H1 (cell line): ENCODE measurements at regions not wholly inside any gene's neighbourhood (a gene's known extent, or its start where the extent isn't known, plus 50 kb on each side); places are given as distances from the start of the nearest gene placed in this dataset.

Source experiments
- CTCF ChIA-PET: fragments of 300-600 bp; sonication (Branson Sonifier 250); formaldehyde crosslinking; loops from one replicate; lab custom pipeline; 2021; ENCODE audit not compliant: partially characterized antibody; lab: Charles Lee
- POLR2A ChIA-PET: fragments of 300-600 bp; sonication (Branson Sonifier 250); formaldehyde crosslinking; loops from one replicate; lab custom pipeline; 2021; ENCODE audit warnings: inconsistent platforms; ENCODE audit not compliant: partially characterized antibody; lab: Charles Lee
- DNase-seq, 2 experiments: peaks; one replicate each; pipeline versions ENCODE4 v3.0.0 to v3.0.0-alpha.2; 2010 to 2022; ENCODE audit warnings: low spot score in 2 of 2, low read depth in 1 of 2, mixed read lengths in 1 of 2
- FAIRE-seq: peaks from 2 replicates; lab custom pipeline; 2011; peaks lifted over from hg19 to GRCh38; lab: Jason Lieb, UNC
- H2AFZ ChIP-seq: 2 replicates; pipeline ENCODE4 v1.8.1; 2012; ENCODE audit warnings: low read length, inconsistent platforms
- H2AK5ac ChIP-seq: 2 replicates; pipeline ENCODE4 v1.6.1; 2013; ENCODE audit warnings: low read depth, low read length
- H2BK120ac ChIP-seq: replicated peaks from 2 replicates; pipeline ENCODE3; 2013; ENCODE audit warnings: low read depth, low read length, inconsistent platforms
- H2BK12ac ChIP-seq: 2 replicates; pipeline ENCODE4 v1.6.1; 2013; ENCODE audit warnings: low read depth, low read length
- H2BK15ac ChIP-seq: 2 replicates; pipeline ENCODE4 v1.6.1; 2013; ENCODE audit warnings: low read length
- H2BK20ac ChIP-seq: 2 replicates; pipeline ENCODE4 v1.6.1; 2013; ENCODE audit warnings: low read length
- H2BK5ac ChIP-seq: 2 replicates; pipeline ENCODE4 v1.6.1; 2013; ENCODE audit warnings: low read depth, low read length
- H3K14ac ChIP-seq: 2 replicates; pipeline ENCODE4 v1.6.1; 2013; ENCODE audit warnings: inconsistent platforms; ENCODE audit not compliant: insufficient read length
- H3K18ac ChIP-seq: 2 replicates; pipeline ENCODE4 v1.6.1; 2013; ENCODE audit warnings: low read length; ENCODE audit errors: extremely low read depth
- H3K23ac ChIP-seq: 2 replicates; pipeline ENCODE4 v1.6.1; 2013; ENCODE audit warnings: inconsistent platforms; ENCODE audit not compliant: insufficient read length
- H3K23me2 ChIP-seq: 2 replicates; pipeline ENCODE4 v1.6.1; 2013; ENCODE audit warnings: low read depth, low read length
- H3K27ac ChIP-seq: 2 replicates; pipeline ENCODE4 v1.6.1; 2011; ENCODE audit warnings: low read depth, low read length, inconsistent platforms
- H3K27me3 ChIP-seq, 4 experiments: replicated peaks in 1 of 4; 1 replicate in 1 of 4; 2 replicates in 3 of 4; pipeline versions ENCODE4 v1.6.1 to v1.8.1; 2011 to 2013; ENCODE audit warnings: low read length in 3 of 4, mild to moderate bottlenecking in 3 of 4, inconsistent platforms in 2 of 4, mixed read lengths in 2 of 4, moderate library complexity in 1 of 4; ENCODE audit not compliant: control insufficient read depth in 3 of 4, insufficient read depth in 3 of 4; ENCODE audit errors: extremely low read depth in 1 of 4
- H3K36me3 ChIP-seq, 4 experiments: 2 replicates each; pipeline versions ENCODE4 v1.6.1 to v1.8.1; 2011 to 2013; ENCODE audit warnings: mild to moderate bottlenecking in 4 of 4, low read length in 3 of 4, moderate library complexity in 2 of 4, control low read depth in 1 of 4, inconsistent platforms in 1 of 4; ENCODE audit not compliant: insufficient read depth in 4 of 4, control insufficient read depth in 2 of 4
- H3K4ac ChIP-seq: replicated peaks from 2 replicates; pipeline ENCODE3; 2013; ENCODE audit warnings: low read length, low read depth, mixed read lengths, inconsistent platforms; ENCODE audit not compliant: insufficient read length
- H3K4me1 ChIP-seq, 4 experiments: replicated peaks in 1 of 4; 1 replicate in 1 of 4; 2 replicates in 3 of 4; pipeline versions ENCODE4 v1.6.1 to v1.8.1; 2011 to 2013; ENCODE audit warnings: low read length in 3 of 4, inconsistent platforms in 2 of 4, mixed read lengths in 1 of 4; ENCODE audit not compliant: insufficient read depth in 4 of 4, control insufficient read depth in 3 of 4
- H3K4me2 ChIP-seq, 2 experiments: 2 replicates each; pipeline versions ENCODE4 v1.6.1 to v1.8.1; 2011 to 2013; ENCODE audit warnings: low read depth in 2 of 2, low read length in 2 of 2, control low read depth in 1 of 2, inconsistent platforms in 1 of 2, mild to moderate bottlenecking in 1 of 2; ENCODE audit not compliant: insufficient read depth in 1 of 2
- H3K4me3 ChIP-seq, 4 experiments: fragments of 200-600, 300-600 bp in 1 of 4; sonication (generic), shearing (Covaris generic), sonication (Bioruptor Twin) in 1 of 4; 2 replicates each; pipeline versions ENCODE4 v1.5.1 to v1.8.1; 2011 to 2016; ENCODE audit warnings: low read length in 4 of 4, low read depth in 3 of 4, control low read depth in 2 of 4, inconsistent platforms in 2 of 4, mild to moderate bottlenecking in 2 of 4, mixed read lengths in 1 of 4, moderate library complexity in 1 of 4; ENCODE audit not compliant: insufficient read depth in 2 of 4; ENCODE audit errors: extremely low read depth in 1 of 4
- H3K56ac ChIP-seq: replicated peaks from 2 replicates; pipeline ENCODE3; 2013; ENCODE audit warnings: low read depth, mild to moderate bottlenecking, mixed read lengths, low read length, inconsistent platforms; ENCODE audit not compliant: insufficient read length
- H3K79me1 ChIP-seq: 2 replicates; pipeline ENCODE4 v1.6.1; 2013; ENCODE audit warnings: low read depth, low read length, control low read depth
- H3K79me2 ChIP-seq, 2 experiments: 2 replicates each; pipeline versions ENCODE4 v1.6.1 to v1.8.1; 2012 to 2013; ENCODE audit warnings: low read length in 2 of 2, mild to moderate bottlenecking in 2 of 2, inconsistent platforms in 1 of 2; ENCODE audit not compliant: insufficient read depth in 2 of 2, control insufficient read depth in 1 of 2
- H3K9ac ChIP-seq, 4 experiments: replicated peaks in 1 of 4; 1 replicate in 1 of 4; 2 replicates in 3 of 4; pipeline versions ENCODE4 v1.6.1 to v1.8.1; 2011 to 2013; ENCODE audit warnings: low read depth in 3 of 4, low read length in 3 of 4, control low read depth in 2 of 4, mild to moderate bottlenecking in 2 of 4, moderate library complexity in 2 of 4, inconsistent platforms in 1 of 4; ENCODE audit errors: extremely low read depth in 1 of 4
- H3K9me3 ChIP-seq, 2 experiments: 2 replicates each; pipeline versions ENCODE4 v1.6.1 to v1.8.1; 2012 to 2013; ENCODE audit warnings: mild to moderate bottlenecking in 2 of 2, moderate library complexity in 2 of 2, control low read depth in 1 of 2, inconsistent platforms in 1 of 2, low read depth in 1 of 2, low read length in 1 of 2, mixed read lengths in 1 of 2; ENCODE audit not compliant: insufficient read depth in 2 of 2
- H4K20me1 ChIP-seq, 2 experiments: replicated peaks in 1 of 2; 2 replicates each; pipeline versions ENCODE3 to v1.8.1; 2011 to 2013; ENCODE audit warnings: inconsistent platforms in 2 of 2, low read length in 2 of 2, mild to moderate bottlenecking in 1 of 2; ENCODE audit not compliant: insufficient read depth in 2 of 2, control insufficient read depth in 1 of 2
- H4K5ac ChIP-seq: 2 replicates; pipeline ENCODE4 v1.6.1; 2013; ENCODE audit warnings: low read length, low read depth, mixed read lengths, inconsistent platforms; ENCODE audit not compliant: insufficient read length
- H4K8ac ChIP-seq: 2 replicates; pipeline ENCODE4 v1.8.0; 2013; ENCODE audit warnings: mild to moderate bottlenecking, moderate library complexity, low read length, inconsistent platforms; ENCODE audit not compliant: insufficient read depth; ENCODE audit errors: extremely low read depth
- H4K91ac ChIP-seq: replicated peaks from 2 replicates; pipeline ENCODE3; 2013; ENCODE audit warnings: low read length, mixed read lengths, inconsistent platforms; ENCODE audit not compliant: insufficient read length
- CBX8 ChIP-seq: fragments of 300-800, 300-1000 bp; sonication (generic); IDR thresholded peaks from 2 replicates; pipeline ENCODE4 v1.7.1; 2016; ENCODE audit warnings: low read depth, low read length, borderline replicate concordance
- E2F6 ChIP-seq: IDR thresholded peaks from 2 replicates; pipeline ENCODE4 v1.6.1; 2012; ENCODE audit warnings: inconsistent platforms
- EP300 ChIP-seq, 2 experiments: IDR thresholded peaks; 1 replicate in 1 of 2; 2 replicates in 1 of 2; pipeline ENCODE4 v1.6.1; 2011 to 2012; ENCODE audit warnings: low read depth in 2 of 2, low read length in 2 of 2, mild to moderate bottlenecking in 2 of 2, borderline replicate concordance in 1 of 2, inconsistent platforms in 1 of 2, moderate library complexity in 1 of 2
- HDAC2 ChIP-seq, 2 experiments: fragments of 300-600 bp in 1 of 2; sonication (generic) in 1 of 2; IDR thresholded peaks; 2 replicates each; pipeline ENCODE4 v1.6.1; 2011 to 2012; ENCODE audit warnings: low read depth in 2 of 2, low read length in 2 of 2, mild to moderate bottlenecking in 2 of 2, moderate library complexity in 2 of 2, borderline replicate concordance in 1 of 2, inconsistent platforms in 1 of 2
- KDM4A ChIP-seq: IDR thresholded peaks from one replicate; pipeline ENCODE4 v1.7.1; 2012; ENCODE audit warnings: low read depth, mild to moderate bottlenecking, moderate library complexity, low read length, inconsistent platforms; ENCODE audit not compliant: severe bottlenecking
- MAFK ChIP-seq: IDR thresholded peaks from 2 replicates; pipeline ENCODE4 v1.6.1; 2012; ENCODE audit warnings: low read depth, mild to moderate bottlenecking, improper control_type of control experiment, low read length
- POLR2A ChIP-seq, 2 experiments: IDR thresholded peaks; 1 replicate in 1 of 2; 2 replicates in 1 of 2; pipeline ENCODE4 v1.6.1; 2011; ENCODE audit warnings: low read depth in 2 of 2, low read length in 2 of 2, mild to moderate bottlenecking in 2 of 2; ENCODE audit errors: control extremely low read depth in 1 of 2
- RAD21 ChIP-seq, 2 experiments: IDR thresholded peaks in 1 of 2; conservative IDR thresholded peaks in 1 of 2; 2 replicates each; pipeline ENCODE4 v1.6.1; 2011; ENCODE audit warnings: low read depth in 2 of 2, low read length in 2 of 2, improper control_type of control experiment in 1 of 2, inconsistent platforms in 1 of 2, mild to moderate bottlenecking in 1 of 2, moderate library complexity in 1 of 2
- SUZ12 ChIP-seq: fragments of 200-600 bp; sonication (generic); IDR thresholded peaks from 2 replicates; pipeline ENCODE4 v1.6.1; 2012; ENCODE audit warnings: mild to moderate bottlenecking, inconsistent platforms, low read length, moderate library complexity, mixed read lengths
- TCF12 ChIP-seq: IDR thresholded peaks from 2 replicates; pipeline ENCODE4 v1.6.1; 2011; ENCODE audit warnings: low read depth, mild to moderate bottlenecking, low read length
- YY1 ChIP-seq: IDR thresholded peaks from 2 replicates; pipeline ENCODE4 v1.6.1; 2011; ENCODE audit warnings: low read depth, mild to moderate bottlenecking, low read length
- WGBS, 2 experiments: shearing (Covaris generic) in 1 of 2; methylation state at CpG; one replicate each; pipeline versions ENCODE4 v1.1.6 to v1.1.7; 2013 to 2015; ENCODE audit warnings: low lambda C conversion rate in 2 of 2, mixed read lengths in 2 of 2, inconsistent platforms in 1 of 2, low coverage in 1 of 2, missing lambda C conversion rate in 1 of 2; ENCODE audit not compliant: insufficient replicate concordance in 2 of 2, insufficient coverage in 1 of 2, insufficient read length in 1 of 2; ENCODE audit errors: extremely low coverage in 1 of 2, missing lambda C conversion rate in 1 of 2; 5-methylcytosine and 5-hydroxymethylcytosine counted together

- Histone ChIP-seq H3K23ac (no peak overlapping the region), H3K14ac (no peak overlapping the region), H2BK5ac (no peak overlapping the region), H3K27ac (no peak overlapping the region), H3K9ac (no peak overlapping the region), H3K4ac (no peak overlapping the region), H3K36me3 (no peaks in the 10 kb centered on the region), H4K20me1 (no peaks in the 10 kb centered on the region), H3K4me2 (no peak overlapping the region), H4K8ac (no peak overlapping the region), H2AFZ (no peak overlapping the region), H3K79me2 (no peaks in the 10 kb centered on the region), H2BK20ac (no peak overlapping the region), H3K27me3 (no peaks in the 10 kb centered on the region), H3K23me2 (no peaks in the 10 kb centered on the region), H2BK120ac (no peak overlapping the region), H3K56ac (no peak overlapping the region), H2BK15ac (no peak overlapping the region), H2AK5ac (no peak overlapping the region), H3K9me3 (no peaks in the 10 kb centered on the region), H3K4me1 (no peaks in the 10 kb centered on the region), H4K5ac (no peak overlapping the region), H3K79me1 (no peaks in the 10 kb centered on the region; the same call in 1 of the 2 replicates), H4K91ac (no peak overlapping the region), H3K4me3 (no peak overlapping the region), H2BK12ac (no peak overlapping the region), H3K18ac (no peak overlapping the region)
- CTCF ChIA-PET, result interaction anchor here (1.0 to 1.2 kb wide), 2 partner anchors 9 to 12 kb away, joined by 3 to 7 read pairs; no protein-coding TSS in a partner anchor
- FAIRE-seq (no peak), DNase-seq (no peak)
- POLR2A ChIA-PET, result no interaction called here
- WGBS, 2 experiments, result 82% methylated on average over 4 of the region's 4 CpGs; no CpG with 5 or more reads in 1 of the 2 experiments
- TF ChIP-seq RAD21 (IDR thresholded peaks at IDR 0.05 in 1 of 2, conservative IDR thresholded peaks at IDR 0.05 in 1 of 2; ENCODE audit: low read depth in 2 of 2, low read length in 2 of 2) (no peak), SUZ12 (no peak), CBX8 (no peak), E2F6 (no peak), EP300 (IDR thresholded peaks at IDR 0.05; ENCODE audit: borderline replicate concordance in 1 of 2, low read depth in 2 of 2, low read length in 2 of 2) (no peak), MAFK (no peak), TCF12 (no peak), POLR2A (IDR thresholded peaks at IDR 0.05; ENCODE audit: control extremely low read depth in 1 of 2, low read depth in 2 of 2, low read length in 2 of 2) (no peak), YY1 (no peak), KDM4A (no peak), HDAC2 (IDR thresholded peaks at IDR 0.05; ENCODE audit: borderline replicate concordance in 1 of 2, low read depth in 2 of 2, low read length in 2 of 2) (no peak)
These were observed 376.2 kb upstream of the C2CD4B start for GRCh38 chr15:62541250-62541649.
